Astrocyte (in vitro differentiated cells and primary cell): ENCODE measurements at regions not wholly inside any gene's neighbourhood (a gene's known extent, or its start where the extent isn't known, plus 50 kb on each side); places are given as distances from the start of the nearest gene placed in this dataset.

Experiments
- DNase-seq: peaks from one replicate; pipeline ENCODE4 v3.0.0-alpha.2; 2010; ENCODE audit warnings: low read depth
- FAIRE-seq: peaks from 2 replicates; lab custom pipeline; 2011; peaks lifted over from hg19 to GRCh38; lab: Jason Lieb, UNC
- H2AFZ ChIP-seq: 2 replicates; pipeline ENCODE4 v1.6.0; 2012; ENCODE audit warnings: low read depth, low read length, inconsistent platforms
- H3K27ac ChIP-seq: 2 replicates; pipeline ENCODE4 v1.5.1; 2011; ENCODE audit warnings: low read depth, low read length, inconsistent platforms
- H3K27me3 ChIP-seq: 2 replicates; pipeline ENCODE4 v1.6.0; 2011; ENCODE audit warnings: low read length, inconsistent platforms; ENCODE audit not compliant: insufficient read depth
- H3K36me3 ChIP-seq: 2 replicates; pipeline ENCODE4 v1.5.1; 2011; ENCODE audit warnings: low read length, inconsistent platforms; ENCODE audit not compliant: insufficient read depth
- H3K4me1 ChIP-seq: 2 replicates; pipeline ENCODE4 v1.5.1; 2011; ENCODE audit warnings: low read length, inconsistent platforms; ENCODE audit not compliant: insufficient read depth
- H3K4me2 ChIP-seq: 2 replicates; pipeline ENCODE4 v1.6.0; 2012; ENCODE audit warnings: low read length, inconsistent platforms
- H3K4me3 ChIP-seq: 2 replicates; pipeline ENCODE4 v1.5.1; 2011; ENCODE audit warnings: low read depth, mild to moderate bottlenecking, low read length, inconsistent platforms; ENCODE audit not compliant: insufficient read depth
- H3K79me2 ChIP-seq: 2 replicates; pipeline ENCODE4 v1.6.0; 2012; ENCODE audit warnings: mild to moderate bottlenecking, low read length, inconsistent platforms; ENCODE audit not compliant: insufficient read depth
- H3K9ac ChIP-seq: 2 replicates; pipeline ENCODE4 v1.6.0; 2012; ENCODE audit warnings: mild to moderate bottlenecking, low read length, inconsistent platforms
- H3K9me3 ChIP-seq: 2 replicates; pipeline ENCODE4 v1.5.1; 2012; ENCODE audit warnings: low read depth, mild to moderate bottlenecking, low read length, inconsistent platforms; ENCODE audit not compliant: insufficient read depth
- H4K20me1 ChIP-seq: 2 replicates; pipeline ENCODE4 v1.6.0; 2012; ENCODE audit warnings: low read length, inconsistent platforms; ENCODE audit not compliant: insufficient read depth
- H3K27ac Mint-ChIP-seq: one replicate; pipeline ENCODE4 v1.8.0; 2021; ENCODE audit warnings: mild to moderate bottlenecking, mixed read lengths; ENCODE audit not compliant: unreplicated experiment
- H3K27me3 Mint-ChIP-seq: one replicate; pipeline ENCODE4 v1.8.0; 2021; ENCODE audit warnings: low read depth, mixed read lengths; ENCODE audit not compliant: unreplicated experiment
- H3K36me3 Mint-ChIP-seq: one replicate; pipeline ENCODE4 v1.8.0; 2021; ENCODE audit warnings: low read depth, mixed read lengths; ENCODE audit not compliant: unreplicated experiment
- H3K4me1 Mint-ChIP-seq: one replicate; pipeline ENCODE4 v1.8.0; 2021; ENCODE audit warnings: low read depth, mixed read lengths; ENCODE audit not compliant: unreplicated experiment
- H3K4me3 Mint-ChIP-seq: one replicate; pipeline ENCODE4 v1.8.0; 2021; ENCODE audit warnings: mild to moderate bottlenecking, moderate library complexity, mixed read lengths; ENCODE audit not compliant: unreplicated experiment
- H3K9me3 Mint-ChIP-seq: one replicate; pipeline ENCODE4 v1.8.0; 2021; ENCODE audit warnings: mild to moderate bottlenecking, mixed read lengths; ENCODE audit not compliant: unreplicated experiment
- CTCF ChIP-seq: IDR thresholded peaks from 2 replicates; pipeline ENCODE4 v1.5.1; 2011; ENCODE audit warnings: low read depth, mild to moderate bottlenecking, inconsistent platforms, low read length, moderate library complexity; ENCODE audit not compliant: insufficient read depth
- EZH2 ChIP-seq: IDR thresholded peaks from 2 replicates; pipeline ENCODE4 v1.6.1; 2012; ENCODE audit warnings: mild to moderate bottlenecking, low read length, inconsistent platforms; ENCODE audit not compliant: insufficient read depth

GRCh38 chr11:131246663-131247062 is 123.8 kb upstream of the NTM start:
- Histone ChIP-seq H2AFZ (peak overlapping the region; percentile 43), H3K36me3 (no peaks in the 10 kb centered on the region), H3K4me2 (peak overlapping the region; percentile 18), H4K20me1 (no peaks in the 10 kb centered on the region), H3K27me3 (peaks cover 12% of the 10 kb centered on the region), H3K9ac (no peak overlapping the region), H3K4me1 (peaks cover 4% of the 10 kb centered on the region), H3K79me2 (no peaks in the 10 kb centered on the region), H3K9me3 (no peaks in the 10 kb centered on the region), H3K4me3 (no peak overlapping the region), H3K27ac (no peak overlapping the region)
- no peak for TF ChIP-seq EZH2
- peak; percentile 37 for TF ChIP-seq CTCF
- FAIRE-seq (no peak), DNase-seq (no peak)
- Mint-ChIP-seq H3K27me3 (peaks cover 31% of the 10 kb centered on the region), H3K36me3 (no peaks in the 10 kb centered on the region), H3K4me1 (peaks cover 3% of the 10 kb centered on the region), H3K4me3 (no peak overlapping the region), H3K27ac (no peak overlapping the region), H3K9me3 (no peaks in the 10 kb centered on the region)

- Histone ChIP-seq H3K27me3 (peaks cover 12% of the 10 kb centered on the region), H2AFZ (no peak overlapping the region), H3K79me2 (no peaks in the 10 kb centered on the region), H3K4me2 (no peak overlapping the region), H3K9ac (no peak overlapping the region), H3K4me3 (no peak overlapping the region), H3K4me1 (peaks cover 4% of the 10 kb centered on the region), H4K20me1 (no peaks in the 10 kb centered on the region), H3K36me3 (no peaks in the 10 kb centered on the region), H3K27ac (no peak overlapping the region), H3K9me3 (no peaks in the 10 kb centered on the region)
- Mint-ChIP-seq H3K4me1 (peaks cover 10% of the 10 kb centered on the region), H3K9me3 (no peaks in the 10 kb centered on the region), H3K4me3 (no peak overlapping the region), H3K27ac (no peak overlapping the region), H3K36me3 (no peaks in the 10 kb centered on the region), H3K27me3 (peaks cover 27% of the 10 kb centered on the region)
- DNase-seq, result peak; percentile 20
- FAIRE-seq, result no peak
- TF ChIP-seq EZH2 (no peak), CTCF (no peak)
These were observed 121.8 kb upstream of the NTM start for GRCh38 chr11:131248588-131248987.

GRCh38 chr11:131253142-131253655 is 117.2 kb upstream of the NTM start:
- H3K9me3 Mint-ChIP-seq, result no peaks in the 10 kb centered on the region
- Histone ChIP-seq H3K9ac (no peak overlapping the region), H3K4me2 (no peak overlapping the region), H4K20me1 (no peaks in the 10 kb centered on the region), H3K27ac (no peak overlapping the region), H3K4me3 (no peak overlapping the region), H3K36me3 (no peaks in the 10 kb centered on the region), H3K27me3 (no peaks in the 10 kb centered on the region), H3K79me2 (no peaks in the 10 kb centered on the region), H2AFZ (no peak overlapping the region), H3K9me3 (no peaks in the 10 kb centered on the region), H3K4me1 (peaks cover 4% of the 10 kb centered on the region)
- DNase-seq (no peak), FAIRE-seq (no peak)
- peaks cover 35% of the 10 kb centered on the region for H3K27me3 Mint-ChIP-seq
- peaks cover 21% of the 10 kb centered on the region for H3K4me1 Mint-ChIP-seq
- TF ChIP-seq CTCF (no peak), EZH2 (no peak)
- H3K36me3 Mint-ChIP-seq, result peaks cover 2% of the 10 kb centered on the region
- H3K27ac Mint-ChIP-seq, result peak overlapping the region; percentile 80
- peak overlapping the region; percentile 54 for H3K4me3 Mint-ChIP-seq
